ENCODE measurements at regions not wholly inside any gene's neighbourhood (a gene's known extent, or its start where the extent isn't known, plus 50 kb on each side); places are given as distances from the start of the nearest gene placed in this dataset.

- Histone ChIP-seq H3K9me3 (ENCODE audit: low read length) (no peaks in the 10 kb centered on the region), H4K20me1 (ENCODE audit: insufficient read depth, low read length) (no peaks in the 10 kb centered on the region), H3K27ac (ENCODE audit: low read depth, low read length, poor library complexity, severe bottlenecking) (no peak overlapping the region), H3K79me2 (ENCODE audit: insufficient read depth, low read depth, low read length) (no peaks in the 10 kb centered on the region), H3K4me1 (ENCODE audit: insufficient read depth, low read length, poor library complexity, severe bottlenecking) (no peaks in the 10 kb centered on the region), H2AFZ (ENCODE audit: low read length) (no peak overlapping the region), H3K4me3 (ENCODE audit: low read depth, low read length, poor library complexity, severe bottlenecking) (no peak overlapping the region), H3K9me2 (ENCODE audit: insufficient read depth, low read length) (0 out of 2 replicates have a peak, but pooled peaks cover 6% of the 10 kb centered on the region), H3K36me3 (ENCODE audit: insufficient read depth, low read length) (no peaks in the 10 kb centered on the region), H3K4me2 (ENCODE audit: low read length) (no peak overlapping the region)
- TF ChIP-seq EZH2phosphoT487 (IDR thresholded peaks at IDR 0.05; ENCODE audit: borderline replicate concordance, low read depth, low read length), result no peak
- TF ChIP-seq, protein P1, sequence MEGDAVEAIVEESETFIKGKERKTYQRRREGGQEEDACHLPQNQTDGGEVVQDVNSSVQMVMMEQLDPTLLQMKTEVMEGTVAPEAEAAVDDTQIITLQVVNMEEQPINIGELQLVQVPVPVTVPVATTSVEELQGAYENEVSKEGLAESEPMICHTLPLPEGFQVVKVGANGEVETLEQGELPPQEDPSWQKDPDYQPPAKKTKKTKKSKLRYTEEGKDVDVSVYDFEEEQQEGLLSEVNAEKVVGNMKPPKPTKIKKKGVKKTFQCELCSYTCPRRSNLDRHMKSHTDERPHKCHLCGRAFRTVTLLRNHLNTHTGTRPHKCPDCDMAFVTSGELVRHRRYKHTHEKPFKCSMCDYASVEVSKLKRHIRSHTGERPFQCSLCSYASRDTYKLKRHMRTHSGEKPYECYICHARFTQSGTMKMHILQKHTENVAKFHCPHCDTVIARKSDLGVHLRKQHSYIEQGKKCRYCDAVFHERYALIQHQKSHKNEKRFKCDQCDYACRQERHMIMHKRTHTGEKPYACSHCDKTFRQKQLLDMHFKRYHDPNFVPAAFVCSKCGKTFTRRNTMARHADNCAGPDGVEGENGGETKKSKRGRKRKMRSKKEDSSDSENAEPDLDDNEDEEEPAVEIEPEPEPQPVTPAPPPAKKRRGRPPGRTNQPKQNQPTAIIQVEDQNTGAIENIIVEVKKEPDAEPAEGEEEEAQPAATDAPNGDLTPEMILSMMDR (conservative IDR thresholded peaks at IDR 0.05; ENCODE audit: low read length), result no peak
- DNase-seq (ENCODE audit: low spot score), result no peak
- intact Hi-C loops (cut with micrococcal nuclease; ENCODE audit: unreplicated experiment), result no loop called here
- ChIA-PET POLR2A (interaction anchor here (0.7 kb wide), 1 partner anchor 12 kb away, joined by 3 read pairs; no protein-coding TSS in a partner anchor), CTCF (ENCODE audit: unreplicated experiment) (no interaction called here)
- no TSS peak for BruUV-seq (replicated peaks)
Observed at GRCh38 chr10:109191341-109191740, 732.0 kb downstream of the XPNPEP1 start.

DNA sequence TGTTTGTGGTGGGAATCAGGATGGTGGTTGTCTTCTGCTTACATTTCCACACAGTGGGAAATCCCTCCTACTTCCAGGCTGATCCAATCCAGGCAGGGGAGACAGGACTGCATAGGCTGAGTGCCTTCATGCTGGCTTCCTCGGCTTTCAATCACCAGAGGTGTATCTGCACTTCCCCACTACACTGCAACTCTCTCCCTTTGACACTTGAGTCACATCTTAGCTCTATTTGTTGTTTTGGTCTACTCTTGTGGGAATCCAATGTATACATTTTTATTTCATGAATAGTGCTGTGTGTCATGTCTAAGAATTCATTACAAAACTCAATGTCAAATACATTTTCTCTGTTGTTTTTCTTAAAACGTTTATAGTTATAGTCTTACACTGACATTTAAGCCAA, 735.6 kb downstream of the XPNPEP1 start:
- no peak overlapping the region for H2AFZ ChIP-seq (ENCODE audit: low read length)
- no peaks in the 10 kb centered on the region for H3K36me3 ChIP-seq (ENCODE audit: insufficient read depth, low read length)
- H3K9me2 ChIP-seq (ENCODE audit: insufficient read depth, low read length), result 0 out of 2 replicates have a peak, but pooled peaks cover 6% of the 10 kb centered on the region
- H3K4me2 ChIP-seq (ENCODE audit: low read length), result no peak overlapping the region
- H4K20me1 ChIP-seq (ENCODE audit: insufficient read depth, low read length), result no peaks in the 10 kb centered on the region
- ChIA-PET POLR2A (no interaction called here), CTCF (ENCODE audit: unreplicated experiment) (no interaction called here)
- BruUV-seq (replicated peaks), result no TSS peak
- intact Hi-C loops (cut with micrococcal nuclease; ENCODE audit: unreplicated experiment), result no loop called here
- H3K79me2 ChIP-seq (ENCODE audit: insufficient read depth, low read depth, low read length), result no peaks in the 10 kb centered on the region
- no peaks in the 10 kb centered on the region for H3K4me1 ChIP-seq (ENCODE audit: insufficient read depth, low read length, poor library complexity, severe bottlenecking)
- TF ChIP-seq EZH2phosphoT487 (IDR thresholded peaks at IDR 0.05; ENCODE audit: borderline replicate concordance, low read depth, low read length), result no peak
- TF ChIP-seq, protein P1 (conservative IDR thresholded peaks at IDR 0.05; ENCODE audit: low read length), result no peak
- no peak overlapping the region for H3K27ac ChIP-seq (ENCODE audit: low read depth, low read length, poor library complexity, severe bottlenecking)
- DNase-seq (ENCODE audit: low spot score), result no peak
- H3K9me3 ChIP-seq (ENCODE audit: low read length), result no peaks in the 10 kb centered on the region
- no peak overlapping the region for H3K4me3 ChIP-seq (ENCODE audit: low read depth, low read length, poor library complexity, severe bottlenecking)

- H3K9me2 ChIP-seq (ENCODE audit: insufficient read depth, low read length), result 0 out of 2 replicates have a peak, but pooled peaks cover 6% of the 10 kb centered on the region
Observed at GRCh38 chr10:109183366-109183765, 739.9 kb downstream of the XPNPEP1 start.

More at GRCh38 chr10:109183366-109183765, 739.9 kb downstream of the XPNPEP1 start:
- Histone ChIP-seq H3K4me1 (ENCODE audit: insufficient read depth, low read length, poor library complexity, severe bottlenecking) (no peaks in the 10 kb centered on the region), H3K27ac (ENCODE audit: low read depth, low read length, poor library complexity, severe bottlenecking) (no peak overlapping the region), H3K79me2 (ENCODE audit: insufficient read depth, low read depth, low read length) (no peaks in the 10 kb centered on the region), H2AFZ (ENCODE audit: low read length) (no peak overlapping the region), H3K36me3 (ENCODE audit: insufficient read depth, low read length) (no peaks in the 10 kb centered on the region), H3K4me2 (ENCODE audit: low read length) (no peak overlapping the region), H4K20me1 (ENCODE audit: insufficient read depth, low read length) (no peaks in the 10 kb centered on the region), H3K4me3 (ENCODE audit: low read depth, low read length, poor library complexity, severe bottlenecking) (no peak overlapping the region), H3K9me3 (ENCODE audit: low read length) (no peaks in the 10 kb centered on the region)
- ChIA-PET CTCF (ENCODE audit: unreplicated experiment) (no interaction called here), POLR2A (no interaction called here)
- intact Hi-C loops (cut with micrococcal nuclease; ENCODE audit: unreplicated experiment), result no loop called here
- DNase-seq (ENCODE audit: low spot score), result no peak
- TF ChIP-seq, protein P1 (conservative IDR thresholded peaks at IDR 0.05; ENCODE audit: low read length), result no peak
- TF ChIP-seq EZH2phosphoT487 (IDR thresholded peaks at IDR 0.05; ENCODE audit: borderline replicate concordance, low read depth, low read length), result no peak
- BruUV-seq (replicated peaks), result no TSS peak

Data from OCI-LY7 (cell line).